Gastrocnemius medialis (tissue), 4 donors: ENCODE measurements at regions not wholly inside any gene's neighbourhood (a gene's known extent, or its start where the extent isn't known, plus 50 kb on each side); places are given as distances from the start of the nearest gene placed in this dataset.

Experiments used
- POLR2A ChIP-seq, 2 donors: fragments of 450-650 bp; IDR thresholded peaks; one replicate each; pipeline ENCODE4 v1.6.1; 2017; ENCODE audit warnings: antibody characterized with exemption in 2 of 2, mild to moderate bottlenecking in 2 of 2, moderate library complexity in 2 of 2
- TF ChIP-seq, protein P1 (sequence below), 5 experiments: fragments of 450-650 bp in 3 of 5; fragments of 200-600 bp in 2 of 5; sonication (generic) in 2 of 5; IDR thresholded peaks in 4 of 5; conservative IDR thresholded peaks in 1 of 5; 1 replicate in 4 of 5; 2 replicates in 1 of 5; pipeline ENCODE4 v1.5.1; 2016 to 2019; ENCODE audit warnings: antibody characterized with exemption in 5 of 5, mild to moderate bottlenecking in 3 of 5, moderate library complexity in 3 of 5

DNA sequence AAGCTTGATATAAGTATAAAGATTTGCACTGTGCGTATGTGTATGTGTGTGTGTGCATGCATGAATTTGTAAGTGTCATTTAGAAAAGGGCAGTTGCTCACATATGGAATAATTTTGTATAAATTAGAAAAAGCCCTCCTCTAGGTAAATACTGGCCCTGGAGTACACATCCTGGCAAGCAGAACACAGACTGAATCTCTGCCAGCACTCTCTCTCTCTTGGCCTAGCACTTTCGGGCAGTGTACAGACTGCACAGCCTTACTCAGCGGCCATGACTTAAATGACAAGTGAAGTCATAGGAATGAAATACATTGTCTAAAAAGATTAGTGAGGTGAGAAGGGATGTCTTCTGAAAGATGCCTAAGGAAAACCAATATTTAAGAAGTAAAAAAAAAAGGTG, 214.1 kb downstream of the RDH14 start:
- TF ChIP-seq, protein P1, sequence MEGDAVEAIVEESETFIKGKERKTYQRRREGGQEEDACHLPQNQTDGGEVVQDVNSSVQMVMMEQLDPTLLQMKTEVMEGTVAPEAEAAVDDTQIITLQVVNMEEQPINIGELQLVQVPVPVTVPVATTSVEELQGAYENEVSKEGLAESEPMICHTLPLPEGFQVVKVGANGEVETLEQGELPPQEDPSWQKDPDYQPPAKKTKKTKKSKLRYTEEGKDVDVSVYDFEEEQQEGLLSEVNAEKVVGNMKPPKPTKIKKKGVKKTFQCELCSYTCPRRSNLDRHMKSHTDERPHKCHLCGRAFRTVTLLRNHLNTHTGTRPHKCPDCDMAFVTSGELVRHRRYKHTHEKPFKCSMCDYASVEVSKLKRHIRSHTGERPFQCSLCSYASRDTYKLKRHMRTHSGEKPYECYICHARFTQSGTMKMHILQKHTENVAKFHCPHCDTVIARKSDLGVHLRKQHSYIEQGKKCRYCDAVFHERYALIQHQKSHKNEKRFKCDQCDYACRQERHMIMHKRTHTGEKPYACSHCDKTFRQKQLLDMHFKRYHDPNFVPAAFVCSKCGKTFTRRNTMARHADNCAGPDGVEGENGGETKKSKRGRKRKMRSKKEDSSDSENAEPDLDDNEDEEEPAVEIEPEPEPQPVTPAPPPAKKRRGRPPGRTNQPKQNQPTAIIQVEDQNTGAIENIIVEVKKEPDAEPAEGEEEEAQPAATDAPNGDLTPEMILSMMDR (IDR thresholded peaks at IDR 0.05 in 4 of 5, conservative IDR thresholded peaks at IDR 0.05 in 1 of 5), result no peak
- TF ChIP-seq POLR2A (IDR thresholded peaks at IDR 0.05), result no peak
